ENCODE measurements at regions not wholly inside any gene's neighbourhood (a gene's known extent, or its start where the extent isn't known, plus 50 kb on each side); places are given as distances from the start of the nearest gene placed in this dataset.

DNA sequence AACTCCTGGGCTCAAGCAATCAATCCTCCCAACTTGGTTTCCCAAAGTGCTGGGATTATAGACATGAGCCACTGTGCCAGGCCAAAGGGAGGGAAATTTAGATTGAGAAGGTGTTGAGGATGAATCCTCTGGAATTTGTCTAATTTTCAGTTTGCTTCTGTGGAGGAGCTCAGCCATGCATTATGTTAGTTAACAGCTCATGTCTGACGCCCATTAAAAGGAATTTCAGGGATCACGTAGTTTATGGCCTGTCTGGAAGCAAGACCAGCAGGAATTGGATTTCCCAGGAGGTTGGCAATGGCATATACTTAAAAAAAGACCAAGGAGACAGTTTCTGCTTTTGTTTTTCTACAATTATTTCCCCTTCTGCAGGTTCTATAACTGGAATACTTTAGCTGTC lies 165.7 kb downstream of the OTUD1 start:
- no peak for TF ChIP-seq REST (IDR thresholded peaks at IDR 0.05; ENCODE audit: insufficient read depth in 1 of 2, low read depth in 2 of 2, low read length in 2 of 2)
- TF ChIP-seq TAF1 (IDR thresholded peaks at IDR 0.05; ENCODE audit: borderline replicate concordance, insufficient read depth, low read length) = no peak
